ENCODE measurements at regions not wholly inside any gene's neighbourhood (a gene's known extent, or its start where the extent isn't known, plus 50 kb on each side); places are given as distances from the start of the nearest gene placed in this dataset.

DNA sequence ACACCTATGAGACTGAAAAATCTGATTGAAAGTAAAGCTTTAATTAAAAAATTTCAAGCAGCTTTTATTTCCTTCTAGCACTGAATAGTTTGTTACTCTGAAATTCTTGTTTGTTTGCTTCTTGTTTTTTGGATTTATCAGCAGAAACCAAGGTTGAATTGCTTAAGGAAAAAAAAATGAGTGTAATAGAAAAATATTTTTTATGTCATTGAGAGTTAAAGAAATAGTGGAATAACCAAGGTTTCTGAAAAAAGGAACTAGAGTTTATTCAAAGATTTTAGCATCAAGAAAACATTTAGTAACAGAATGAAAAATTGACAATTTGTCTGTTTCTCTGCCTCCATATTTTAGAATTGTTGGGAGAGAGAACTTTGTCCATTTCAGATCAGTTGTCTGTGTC lies 1852.2 kb downstream of the PCDH7 start:
- Histone ChIP-seq H3K4me1 (no peaks in the 10 kb centered on the region), H3K27ac (no peak overlapping the region), H3K9me3 (no peaks in the 10 kb centered on the region), H3K4me3 (no peak overlapping the region), H3K27me3 (no peaks in the 10 kb centered on the region), H3K36me3 (no peaks in the 10 kb centered on the region)
- DNase-seq = no peak
- TF ChIP-seq POLR2AphosphoS5 (IDR thresholded peaks at IDR 0.05) = no peak
- TF ChIP-seq POLR2A (IDR thresholded peaks at IDR 0.05) = no peak
- no peak for TF ChIP-seq EP300 (IDR thresholded peaks at IDR 0.05)
- TF ChIP-seq CTCF (IDR thresholded peaks at IDR 0.05) = no peak
- intact Hi-C loops (cut with DNase I; ENCODE audit: low total_unique reads) = no loop called here

GRCh38 chr4:32574803-32575202 lies 1854.6 kb downstream of the PCDH7 start:
- Histone ChIP-seq H3K27ac (no peak overlapping the region), H3K4me1 (no peaks in the 10 kb centered on the region), H3K36me3 (no peaks in the 10 kb centered on the region), H3K27me3 (no peaks in the 10 kb centered on the region), H3K9me3 (no peaks in the 10 kb centered on the region), H3K4me3 (no peak overlapping the region)
- WGBS, 5 donors = 70 to 90% (median 81%) methylated on average over 1 of the region's 1 CpG
- intact Hi-C loops (cut with DNase I; ENCODE audit: low total_unique reads) = no loop called here
- no peak for TF ChIP-seq POLR2AphosphoS5 (IDR thresholded peaks at IDR 0.05)
- no peak for TF ChIP-seq CTCF (IDR thresholded peaks at IDR 0.05)
- TF ChIP-seq POLR2A (IDR thresholded peaks at IDR 0.05) = no peak
- TF ChIP-seq EP300 (IDR thresholded peaks at IDR 0.05) = no peak
- DNase-seq = no peak

GRCh38 chr4:32589097-32589496 lies 1868.9 kb downstream of the PCDH7 start:
- no peak overlapping the region for H3K27ac ChIP-seq
- intact Hi-C loops (cut with DNase I; ENCODE audit: low total_unique reads) = no loop called here
- WGBS, 5 donors = 45 to 63% (median 57%) methylated on average over 2 of the region's 2 CpGs
- no peak for DNase-seq
- no peaks in the 10 kb centered on the region for H3K36me3 ChIP-seq
- H3K4me3 ChIP-seq = no peak overlapping the region
- no peaks in the 10 kb centered on the region for H3K4me1 ChIP-seq
- TF ChIP-seq CTCF (IDR thresholded peaks at IDR 0.05) (no peak), POLR2A (IDR thresholded peaks at IDR 0.05) (no peak), EP300 (IDR thresholded peaks at IDR 0.05) (no peak), POLR2AphosphoS5 (IDR thresholded peaks at IDR 0.05) (no peak)
- H3K27me3 ChIP-seq = no peaks in the 10 kb centered on the region
- H3K9me3 ChIP-seq = no peaks in the 10 kb centered on the region

- no peak overlapping the region for H3K27ac ChIP-seq
- DNase-seq = no peak
- no peak overlapping the region for H3K4me3 ChIP-seq
- H3K9me3 ChIP-seq = no peaks in the 10 kb centered on the region
- H3K4me1 ChIP-seq = no peaks in the 10 kb centered on the region
- intact Hi-C loops (cut with DNase I; ENCODE audit: low total_unique reads) = no loop called here
- WGBS, 5 donors = 57 to 72% (median 69%) methylated on average over 2 of the region's 2 CpGs
- H3K36me3 ChIP-seq = no peaks in the 10 kb centered on the region
- TF ChIP-seq POLR2AphosphoS5 (IDR thresholded peaks at IDR 0.05) (no peak), EP300 (IDR thresholded peaks at IDR 0.05) (no peak), CTCF (IDR thresholded peaks at IDR 0.05) (no peak), POLR2A (IDR thresholded peaks at IDR 0.05) (no peak)
- H3K27me3 ChIP-seq = no peaks in the 10 kb centered on the region
Observed at GRCh38 chr4:32589853-32590252, 1869.7 kb downstream of the PCDH7 start.

Data from stomach (tissue), 8 donors.